Cardiac fibroblast (primary cell): ENCODE measurements at regions not wholly inside any gene's neighbourhood (a gene's known extent, or its start where the extent isn't known, plus 50 kb on each side); places are given as distances from the start of the nearest gene placed in this dataset.

Experiments
- DNase-seq, 2 donors: peaks; one replicate each; pipeline versions ENCODE4 v3.0.0 to v3.0.0-alpha.2; 2010; ENCODE audit warnings: low read depth in 2 of 2
- H3K4me3 ChIP-seq, 2 donors: replicated peaks in 1 of 2; 1 replicate in 1 of 2; 2 replicates in 1 of 2; pipeline ENCODE4 v1.5.1; 2011; ENCODE audit warnings: low read depth in 2 of 2, low read length in 2 of 2, mild to moderate bottlenecking in 2 of 2, moderate library complexity in 1 of 2
- CTCF ChIP-seq: IDR thresholded peaks from one replicate; pipeline ENCODE4 v1.5.1; 2011; ENCODE audit warnings: low read depth, mild to moderate bottlenecking, low read length, inconsistent platforms

GRCh38 chr5:174806729-174807128 lies 82.3 kb downstream of the MSX2 start:
- TF ChIP-seq CTCF, result no peak

GRCh38 chr5:174801798-174802197 lies 77.4 kb downstream of the MSX2 start:
- no peak for DNase-seq
- TF ChIP-seq CTCF, result no peak

More at GRCh38 chr5:174806729-174807128, 82.3 kb downstream of the MSX2 start:
- H3K4me3 ChIP-seq, result no peak overlapping the region
- DNase-seq, result no peak

DNA sequence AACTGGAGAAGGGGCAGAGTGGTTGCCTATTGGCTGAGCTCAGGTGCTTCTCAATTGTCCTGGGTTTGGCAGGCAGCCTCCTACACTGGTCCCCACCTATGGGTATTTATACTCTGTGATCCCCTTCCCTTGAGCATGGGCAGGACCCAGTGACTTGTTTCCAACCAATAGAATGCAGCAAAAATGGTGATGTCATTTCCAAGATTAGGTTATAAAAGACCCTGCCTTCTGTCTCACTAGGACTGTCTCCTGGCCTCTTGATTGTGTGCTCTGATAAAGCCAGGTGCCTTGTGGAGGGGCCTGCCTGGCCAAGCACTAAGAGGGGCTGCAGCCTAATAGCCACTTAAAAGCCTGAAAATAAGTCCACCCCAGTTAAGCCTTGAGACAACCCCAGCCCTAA lies 76.1 kb downstream of the MSX2 start:
- TF ChIP-seq CTCF, result no peak
- H3K4me3 ChIP-seq, result no peak overlapping the region
- no peak for DNase-seq

More at GRCh38 chr5:174801798-174802197, 77.4 kb downstream of the MSX2 start:
- no peak overlapping the region for H3K4me3 ChIP-seq

GRCh38 chr5:174799121-174799520 lies 74.7 kb downstream of the MSX2 start:
- DNase-seq, result peak; percentile 3 to 42
- no peak for TF ChIP-seq CTCF
- H3K4me3 ChIP-seq, result no peak overlapping the region

- no peak for TF ChIP-seq CTCF
- peak in 1 of 2 donors; percentile 15 for DNase-seq
- H3K4me3 ChIP-seq, result no peak overlapping the region
Measured at GRCh38 chr5:174798551-174798951, 74.2 kb downstream of the MSX2 start.

- no peak overlapping the region for H3K4me3 ChIP-seq
- TF ChIP-seq CTCF, result no peak
- no peak for DNase-seq
Measured at GRCh38 chr5:174796711-174797192, 72.4 kb downstream of the MSX2 start.
